ENCODE measurements at regions not wholly inside any gene's neighbourhood (a gene's known extent, or its start where the extent isn't known, plus 50 kb on each side); places are given as distances from the start of the nearest gene placed in this dataset.
"Not testable (repeated sequence)": the region's sequence is repeated elsewhere in the genome, so short reads cannot be mapped to it uniquely, and the experiment has no call there.

DNA sequence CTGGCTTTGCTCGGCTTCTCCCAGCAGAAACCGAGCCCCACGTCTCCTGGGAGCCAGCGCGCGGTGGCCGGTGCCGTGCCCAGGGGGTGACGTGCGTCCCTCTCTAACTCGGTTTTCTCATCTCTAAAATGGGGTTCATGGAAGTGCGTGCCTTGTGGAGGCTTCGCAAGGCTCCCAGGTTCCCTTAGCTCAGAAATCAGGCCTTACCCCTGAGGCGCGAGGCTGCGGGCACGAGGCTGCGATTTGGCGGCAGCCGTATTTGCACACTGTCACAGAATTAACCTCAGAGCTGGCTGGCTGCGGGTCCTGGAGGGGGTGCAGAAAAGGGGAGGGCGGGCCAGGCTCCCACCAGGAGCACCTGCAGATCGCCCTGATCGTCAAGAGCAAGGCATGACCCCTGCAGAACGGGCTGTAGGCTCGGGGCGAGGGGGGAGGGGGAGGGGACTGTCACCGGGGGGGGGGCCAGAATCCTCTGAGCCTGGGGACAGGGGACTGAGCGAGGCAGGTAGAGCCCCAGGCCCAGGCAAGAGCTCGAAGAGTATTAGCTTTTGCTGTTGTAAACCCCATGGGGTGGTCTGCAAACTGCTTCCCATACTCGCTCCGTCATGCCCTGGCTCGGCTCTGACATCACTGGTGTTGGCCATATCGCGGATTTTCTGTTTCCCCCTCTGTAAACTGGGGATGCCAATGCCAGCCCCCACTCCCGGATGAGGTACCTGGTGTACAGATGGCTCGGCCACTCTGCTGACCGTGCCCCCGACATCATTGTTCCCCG lies 62.2 kb downstream of the CCNE1 start:
- DNase-seq (ENCODE audit: low spot score): no peak

DNA sequence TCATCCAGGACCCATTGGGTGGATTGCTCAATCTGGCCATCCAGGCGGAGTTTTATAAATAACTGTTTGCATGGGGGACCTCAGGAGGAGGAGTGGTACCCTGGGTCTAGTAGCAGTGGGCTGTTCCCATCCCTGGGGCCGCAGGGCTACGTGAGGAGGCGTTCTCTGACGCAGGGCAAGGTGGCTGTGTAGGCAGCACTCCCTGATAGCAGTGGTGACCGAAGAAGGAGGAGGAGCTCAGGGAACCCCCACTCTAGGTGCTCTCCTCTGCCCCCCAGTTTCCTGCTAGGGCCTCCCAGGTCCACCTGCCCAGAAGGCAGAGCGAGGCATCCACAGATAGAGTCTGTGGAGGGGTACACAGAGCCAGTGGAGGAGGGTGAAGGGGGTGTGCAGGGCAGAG lies 64.1 kb downstream of the CCNE1 start:
- no peak for DNase-seq (ENCODE audit: low spot score)

DNA sequence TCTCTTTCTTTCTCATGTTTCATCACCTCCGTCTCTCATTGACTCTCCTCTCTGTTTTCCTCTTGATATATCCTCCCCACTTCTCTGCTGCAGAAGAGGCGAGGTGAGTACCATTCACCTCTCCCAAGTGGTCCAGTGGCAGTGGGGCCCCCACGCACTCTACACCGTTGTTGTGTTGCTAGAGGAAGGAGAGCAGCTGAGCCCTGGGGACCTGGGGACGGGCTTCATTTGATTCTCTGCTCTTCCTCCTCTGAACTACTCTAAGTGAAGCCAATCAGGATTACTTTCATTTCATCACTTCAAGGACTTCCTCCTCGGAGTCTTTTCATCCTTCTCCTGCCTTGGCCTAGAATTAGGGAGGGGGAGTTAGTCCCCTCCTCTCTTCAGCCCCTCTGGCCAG lies 64.6 kb downstream of the CCNE1 start:
- no peak for DNase-seq (ENCODE audit: low spot score)

DNA sequence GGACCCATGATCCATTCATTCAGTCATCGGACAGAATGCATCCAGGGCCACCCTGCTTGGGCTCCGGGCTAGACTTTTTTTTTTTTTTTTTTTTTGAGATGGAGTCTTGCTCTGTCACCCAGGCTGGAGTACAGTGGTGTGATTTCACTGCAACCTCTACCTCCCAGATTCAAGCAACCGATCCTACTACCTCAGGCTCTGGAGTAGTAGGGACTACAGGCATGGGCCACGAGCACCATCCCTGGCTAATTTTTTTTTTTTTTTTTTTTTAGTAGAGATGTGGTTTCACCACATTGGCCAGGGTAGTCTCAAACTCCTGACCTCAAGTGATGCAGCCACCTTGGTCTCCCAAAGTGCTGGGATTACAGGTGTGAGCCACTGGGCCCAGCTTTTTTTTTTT lies 65.1 kb downstream of the CCNE1 start:
- not testable (repeated sequence) for DNase-seq (ENCODE audit: low spot score)

DNA sequence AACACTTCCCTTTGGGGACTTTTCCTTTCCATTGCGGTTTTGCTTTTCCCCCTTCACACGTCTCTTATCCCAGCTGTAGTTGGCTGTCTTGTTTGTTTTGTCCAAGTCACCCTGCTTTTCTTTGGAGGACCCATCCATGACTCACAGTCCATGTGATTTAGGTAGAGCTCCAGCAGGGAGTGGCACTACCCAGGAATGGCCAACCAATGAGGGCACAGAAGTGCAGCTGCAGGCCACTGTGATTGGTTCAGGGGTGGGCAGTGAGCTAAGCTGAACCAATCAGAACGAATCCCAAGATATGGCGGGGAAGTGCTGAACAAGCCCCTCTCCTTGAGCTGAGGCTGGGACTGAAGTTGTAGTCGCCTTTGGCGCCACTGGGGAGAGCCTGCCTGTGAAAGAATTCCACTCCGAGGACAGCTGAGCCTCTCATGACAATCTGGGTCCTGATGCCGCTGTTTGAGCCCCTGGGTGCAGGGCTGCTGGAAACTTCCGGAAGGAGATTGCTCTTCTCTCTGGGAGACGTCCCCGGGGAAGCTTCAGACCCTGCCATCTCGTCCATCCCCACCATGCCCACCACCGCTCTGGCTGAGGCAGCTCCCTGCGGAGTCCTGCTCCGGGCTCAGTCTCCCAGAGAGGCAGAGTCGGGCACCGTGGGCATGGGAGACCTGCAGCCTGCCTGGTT lies 62.9 kb upstream of the URI1 start:
- DNase-seq (ENCODE audit: low spot score): peak; percentile 14

DNA sequence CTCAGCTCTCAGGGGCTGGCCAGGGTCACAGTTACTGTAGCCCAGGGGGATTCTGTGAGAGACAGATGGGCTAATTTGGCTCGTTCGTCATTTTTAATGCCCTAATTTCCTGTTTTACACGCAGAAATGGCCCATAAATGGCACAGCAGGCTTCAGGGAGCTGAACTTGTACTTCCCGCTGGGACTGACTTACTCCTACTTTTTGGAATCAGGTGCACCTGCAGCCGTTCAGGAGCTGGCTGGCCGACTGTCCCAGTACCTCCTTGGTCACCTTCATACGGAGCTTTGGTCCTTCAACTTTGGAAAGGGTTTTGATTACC lies 62.4 kb upstream of the URI1 start:
- DNase-seq (ENCODE audit: low spot score): no peak

DNA sequence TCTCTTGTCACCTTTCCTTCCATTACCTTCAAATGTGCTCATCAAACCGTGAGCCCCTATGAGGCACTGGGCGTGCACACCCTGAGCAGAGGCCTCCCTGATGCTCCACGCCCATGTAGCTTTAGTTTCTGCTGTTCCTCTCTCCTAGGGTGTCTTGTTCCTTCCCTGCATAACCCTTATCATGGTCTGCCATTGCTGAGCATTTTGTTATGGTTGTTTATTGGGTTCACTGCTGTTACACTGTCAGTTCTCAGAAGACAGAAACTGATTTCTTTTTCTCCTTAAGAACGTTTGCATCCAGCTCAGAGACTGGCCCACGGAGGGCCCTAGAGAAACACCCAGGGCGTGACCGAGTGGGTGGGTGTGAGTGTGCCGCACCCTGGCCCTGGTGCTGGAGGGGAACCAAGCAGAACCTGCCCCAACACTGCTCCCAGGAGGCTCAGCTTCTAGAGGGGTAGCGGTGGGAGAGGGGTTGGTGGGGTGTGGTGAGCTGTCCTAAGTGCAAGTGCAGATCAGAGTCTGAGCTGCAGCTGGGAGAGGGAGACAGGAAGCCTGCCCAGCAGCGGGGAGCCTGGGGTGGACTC lies 61.4 kb upstream of the URI1 start:
- DNase-seq (ENCODE audit: low spot score): no peak

DNA sequence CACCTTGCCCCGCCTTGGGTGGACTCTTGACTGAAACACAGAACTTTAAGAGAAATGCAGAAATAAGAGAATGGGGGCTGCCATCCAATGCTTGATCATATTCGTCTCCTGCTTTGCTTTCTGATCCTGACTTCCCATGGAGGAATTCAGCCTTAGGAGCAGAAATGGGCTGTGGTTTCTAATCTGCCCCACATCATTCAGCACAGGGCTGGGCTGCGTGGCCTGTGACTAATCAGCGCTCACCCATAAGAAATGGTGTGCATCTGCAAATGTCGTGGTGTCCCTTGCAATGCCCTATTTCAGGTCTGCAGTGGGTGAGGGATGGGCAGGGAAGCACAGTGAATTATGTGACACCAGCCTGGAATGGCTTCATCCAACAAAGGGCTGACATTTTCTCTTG lies 60.7 kb upstream of the URI1 start:
- DNase-seq (ENCODE audit: low spot score): no peak

DNA sequence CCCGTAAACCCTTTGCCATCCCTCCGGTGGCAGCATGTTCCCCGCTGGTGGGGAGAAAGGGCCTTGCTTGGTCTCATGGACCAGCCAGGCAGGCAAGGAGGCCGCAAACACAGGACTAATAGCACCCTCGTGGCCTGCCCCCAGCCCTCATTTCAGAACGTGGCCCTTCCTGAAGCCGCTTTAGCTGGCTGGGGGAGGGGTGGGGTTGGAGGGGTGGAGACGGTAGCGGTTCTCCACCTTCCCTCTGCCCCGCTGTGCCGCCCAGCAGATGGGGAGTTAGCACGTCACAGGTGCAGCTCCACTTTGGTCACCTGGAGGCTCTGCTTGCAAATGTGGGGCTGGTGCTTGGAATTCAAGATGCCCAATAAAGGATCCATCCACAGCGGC lies 59.3 kb upstream of the URI1 start:
- no peak for DNase-seq (ENCODE audit: low spot score)

DNA sequence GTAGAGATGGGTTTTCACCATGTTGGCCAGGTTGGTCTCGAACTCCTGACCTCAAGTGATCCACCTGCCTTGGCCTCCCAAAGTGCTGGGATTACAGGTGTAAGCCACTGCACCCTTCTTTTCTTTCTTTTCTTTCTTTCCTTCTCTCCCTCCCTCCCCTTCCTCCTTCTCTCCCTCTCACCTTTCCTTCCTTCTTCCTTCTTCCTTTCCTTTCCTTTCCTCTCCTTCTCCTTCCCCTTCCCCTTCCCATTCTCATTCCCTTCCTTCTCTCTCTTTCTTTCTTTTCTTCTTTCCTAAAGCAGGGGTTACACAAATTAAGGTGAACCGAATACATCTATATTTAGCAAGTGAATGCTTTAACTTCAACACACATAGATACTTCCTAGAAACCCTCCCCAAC lies 58.0 kb upstream of the URI1 start:
- DNase-seq (ENCODE audit: low spot score): no peak

DNA sequence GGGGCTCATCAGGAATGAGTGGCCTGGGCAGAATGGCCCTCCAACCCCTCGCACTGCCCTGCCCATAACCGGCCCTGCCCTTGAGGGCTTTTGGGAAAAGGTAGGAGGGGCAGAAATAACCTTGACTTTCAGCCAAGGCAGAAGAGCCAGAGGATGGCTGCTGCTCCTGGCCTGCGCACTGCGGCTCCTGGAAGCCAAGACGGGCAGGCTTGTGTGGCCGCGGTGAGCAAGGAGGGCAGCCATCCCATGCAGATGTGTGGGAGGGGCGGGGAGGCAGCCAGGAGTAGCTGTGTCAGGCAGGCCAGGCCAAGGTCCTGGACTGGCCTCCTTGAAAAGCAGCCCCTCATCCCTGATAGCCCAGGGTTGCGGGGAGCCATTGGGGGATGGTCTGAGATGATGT lies 57.6 kb upstream of the URI1 start:
- no peak for DNase-seq (ENCODE audit: low spot score)

DNA sequence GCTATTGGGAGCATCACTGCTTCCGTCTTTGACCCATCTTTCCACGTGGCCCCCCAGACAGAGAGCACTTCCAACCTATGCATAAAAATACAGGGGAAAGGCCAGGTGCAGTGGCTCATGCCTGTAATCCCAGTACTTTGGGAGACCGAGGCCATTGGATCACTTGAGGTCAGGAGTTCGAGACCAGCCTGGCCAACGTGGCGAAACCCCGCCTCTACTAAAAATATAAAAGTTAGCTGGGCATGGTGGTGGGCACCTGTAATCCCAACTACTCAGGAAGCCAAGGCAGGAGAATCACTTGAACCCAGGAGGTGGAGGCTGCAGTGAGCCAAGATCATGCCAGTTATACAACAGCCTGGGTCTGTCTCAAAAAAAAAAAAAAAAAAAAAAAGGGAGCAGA lies 55.9 kb upstream of the URI1 start:
- DNase-seq (ENCODE audit: low spot score): not testable (repeated sequence)

DNA sequence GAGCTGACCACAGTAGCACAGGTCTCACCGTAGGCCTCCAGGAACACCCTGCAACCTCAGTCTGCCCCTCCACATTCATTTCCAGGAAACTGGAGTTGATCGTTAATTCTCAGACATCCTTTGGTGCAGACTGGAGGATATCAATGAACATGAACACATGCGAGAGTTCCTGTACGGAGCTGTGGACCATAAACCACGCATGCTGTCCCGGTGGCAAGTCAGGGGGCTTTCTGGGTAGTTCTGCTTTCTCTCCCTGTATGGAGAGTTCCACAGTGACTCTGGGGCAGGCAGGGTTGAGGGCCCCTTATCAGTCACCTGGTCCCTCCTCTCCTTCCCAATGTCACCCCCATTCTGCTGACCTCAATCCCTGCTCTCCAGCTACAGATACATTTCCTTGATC lies 55.5 kb upstream of the URI1 start:
- DNase-seq (ENCODE audit: low spot score): no peak

DNA sequence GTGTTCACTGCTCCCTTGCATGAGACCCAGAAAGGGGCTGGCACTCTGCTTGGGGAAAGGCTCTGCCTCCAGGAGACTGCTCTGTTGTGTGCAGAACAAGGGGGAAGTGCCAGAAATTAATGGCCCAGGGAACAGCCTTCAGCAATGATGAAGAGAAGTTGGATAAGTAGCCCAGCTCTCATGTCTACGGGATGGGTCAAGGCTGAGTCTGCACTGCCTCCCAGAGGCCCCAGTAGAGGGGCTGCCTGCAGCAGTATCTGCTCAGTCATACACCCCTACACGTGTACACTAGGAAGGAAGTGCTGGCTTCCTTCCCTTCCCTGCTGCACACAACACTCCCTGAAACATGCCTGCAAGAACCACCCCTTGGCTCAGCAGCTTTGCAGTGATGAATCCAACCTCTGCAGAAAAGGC lies 54.6 kb upstream of the URI1 start:
- DNase-seq (ENCODE audit: low spot score): no peak

DNA sequence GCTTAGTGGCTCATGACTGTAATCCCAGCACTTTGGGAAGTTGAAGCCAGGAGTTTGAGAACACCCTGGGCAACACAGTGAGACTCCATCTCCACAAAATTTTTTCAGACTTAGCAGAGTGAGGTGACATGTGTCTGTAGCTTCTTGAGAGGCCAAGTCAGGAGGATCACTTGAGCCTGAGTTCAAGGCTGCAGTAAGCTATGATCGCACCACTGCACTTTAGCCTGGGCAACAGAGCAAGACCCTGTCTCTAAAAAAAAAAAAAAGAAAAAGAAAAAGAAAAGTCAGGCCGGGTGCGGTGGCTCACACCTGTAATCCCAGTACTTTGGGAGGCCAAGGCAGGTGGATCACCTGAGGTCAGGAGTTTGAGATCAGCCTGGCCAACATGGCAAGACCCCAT lies 54.0 kb upstream of the URI1 start:
- not testable (repeated sequence) for DNase-seq (ENCODE audit: low spot score)

DNA sequence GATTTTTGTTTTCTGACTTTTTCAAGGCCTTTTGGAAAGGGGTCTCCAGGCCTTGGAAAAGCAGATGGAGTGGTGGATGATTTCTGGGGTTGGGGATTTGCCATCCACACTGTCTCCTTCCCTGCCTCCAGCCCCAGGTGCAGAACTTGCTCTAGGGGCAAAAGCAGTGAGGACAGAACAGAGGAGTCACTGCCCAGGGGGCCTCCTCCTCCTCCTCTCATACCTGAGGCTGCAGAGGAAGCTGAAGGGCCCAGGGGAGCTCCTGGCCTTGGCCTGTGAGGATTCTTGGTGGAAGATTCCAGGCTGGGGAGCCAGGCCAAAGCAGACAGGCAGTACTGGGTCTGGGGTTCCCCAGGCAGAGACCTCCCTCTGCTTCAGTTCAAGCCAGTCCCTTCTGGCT lies 52.3 kb upstream of the URI1 start:
- DNase-seq (ENCODE audit: low spot score): no peak

DNA sequence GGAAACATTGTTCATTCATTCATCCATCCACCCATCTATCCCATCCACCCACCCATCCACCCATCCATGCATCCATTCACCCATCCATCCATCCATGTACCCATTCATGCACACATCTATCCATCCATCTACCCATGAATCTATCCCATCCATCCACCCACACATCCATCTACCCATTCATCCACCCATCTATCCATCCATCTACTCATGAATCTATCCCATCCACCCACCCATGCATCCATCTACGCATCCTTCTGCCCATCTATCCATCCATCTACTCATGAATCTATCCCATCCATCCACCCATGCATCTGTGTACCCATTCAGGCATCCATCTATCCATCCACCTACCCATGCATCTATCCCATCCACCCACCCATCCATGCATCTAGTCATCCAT lies 51.6 kb upstream of the URI1 start:
- DNase-seq (ENCODE audit: low spot score): no peak
